Amygdala (tissue), 56 donors: ENCODE measurements at regions not wholly inside any gene's neighbourhood (a gene's known extent, or its start where the extent isn't known, plus 50 kb on each side); places are given as distances from the start of the nearest gene placed in this dataset.
"Not testable (repeated sequence)": the region's sequence is repeated elsewhere in the genome, so short reads cannot be mapped to it uniquely, and the experiment has no call there.

Experiments
- DNase-seq, 56 donors: peaks; one replicate each; lab custom pipeline; 2025; lab: John Stamatoyannopoulos, UW

GRCh38 chr3:30535525-30535924 is 70.9 kb upstream of the TGFBR2 start:
- DNase-seq: no peak

GRCh38 chr3:30538791-30539190 is 67.6 kb upstream of the TGFBR2 start:
- no peak for DNase-seq

DNA sequence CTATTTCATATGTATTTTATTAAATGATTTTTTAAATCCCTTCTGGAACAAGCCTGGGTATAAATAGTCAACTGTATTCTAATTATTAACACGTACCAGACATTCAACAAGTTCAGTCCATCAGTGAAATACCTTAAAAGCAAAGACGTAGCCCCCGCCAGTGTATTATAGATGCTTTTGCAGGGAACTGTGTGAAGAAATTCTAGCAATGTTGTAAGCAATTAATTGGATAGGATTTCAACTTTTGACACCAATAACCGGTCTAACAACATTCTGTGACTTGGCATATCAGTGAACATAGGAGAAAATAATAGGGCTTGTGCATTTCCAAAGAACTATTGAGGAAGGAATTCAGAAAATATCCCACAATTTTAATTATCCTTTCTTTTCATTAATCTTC is 67.2 kb upstream of the TGFBR2 start:
- no peak for DNase-seq

DNA sequence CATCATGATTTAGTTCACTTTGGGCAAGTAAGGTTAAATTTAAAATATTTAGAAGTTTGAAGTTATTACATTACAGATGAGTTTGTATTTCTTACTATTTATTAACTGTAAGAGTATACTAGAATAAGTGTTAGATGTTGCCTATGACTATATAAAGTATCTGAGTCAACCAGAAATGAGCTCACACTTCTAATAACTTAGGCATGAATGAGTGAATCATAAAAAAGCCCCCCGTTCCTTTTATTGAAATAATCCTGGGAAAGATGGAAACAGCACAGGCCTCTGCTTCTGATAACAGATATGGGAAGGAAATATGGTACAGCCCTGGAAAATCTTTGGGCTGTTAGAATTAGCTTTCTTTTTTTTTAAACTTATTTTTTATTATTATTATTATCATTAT is 66.6 kb upstream of the TGFBR2 start:
- no peak for DNase-seq

- not testable (repeated sequence) for DNase-seq
Measured at GRCh38 chr3:30541156-30541555, 65.2 kb upstream of the TGFBR2 start.

GRCh38 chr3:30542897-30543296 is 63.5 kb upstream of the TGFBR2 start:
- no peak for DNase-seq

DNA sequence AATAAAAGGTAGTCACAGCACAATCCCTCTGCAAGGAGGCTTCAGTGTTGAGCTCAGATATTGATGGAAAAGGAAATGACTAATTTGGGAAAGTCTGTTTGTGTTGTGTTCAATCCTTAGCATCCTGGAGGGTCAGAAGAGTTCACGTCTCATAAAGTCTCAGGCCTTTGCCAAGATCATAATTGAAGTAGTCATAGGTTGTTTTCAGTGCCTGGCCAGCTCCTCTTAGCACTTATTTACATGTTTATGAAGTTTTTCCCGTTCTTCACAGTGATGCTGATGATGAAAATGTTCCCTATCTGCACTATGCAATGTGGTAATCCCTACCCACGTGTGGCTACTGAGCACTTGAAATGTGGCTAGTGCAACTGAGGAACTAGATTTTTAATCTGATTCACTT is 61.6 kb upstream of the TGFBR2 start:
- no peak for DNase-seq

DNA sequence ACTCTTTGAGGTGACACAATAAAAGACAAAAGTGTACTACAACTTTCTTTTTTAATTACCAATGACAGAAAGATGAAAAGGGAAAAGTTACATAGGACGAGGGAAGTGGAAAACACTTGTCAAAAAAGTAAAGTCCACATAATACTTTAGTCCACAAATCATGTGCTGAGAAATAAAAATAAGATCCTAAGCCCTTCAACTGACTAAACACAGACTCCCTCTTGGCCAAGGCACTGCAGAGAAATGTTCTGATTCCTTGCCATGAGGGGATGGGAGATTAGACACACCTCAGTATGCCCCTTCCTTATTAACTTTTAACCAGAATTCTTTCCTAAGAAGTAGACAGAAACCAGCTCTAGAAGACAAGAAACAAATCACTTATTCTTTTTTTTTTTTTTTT is 59.5 kb upstream of the TGFBR2 start:
- DNase-seq: no peak

GRCh38 chr3:30547716-30548115 is 58.7 kb upstream of the TGFBR2 start:
- no peak for DNase-seq

GRCh38 chr3:30548600-30548999 is 57.8 kb upstream of the TGFBR2 start:
- DNase-seq: peak in 2 of 56 donors; percentile 4 to 12

GRCh38 chr3:30549600-30549999 is 56.8 kb upstream of the TGFBR2 start:
- no peak for DNase-seq

- DNase-seq: no peak
Measured at GRCh38 chr3:30550246-30550645, 56.2 kb upstream of the TGFBR2 start.

GRCh38 chr3:30551266-30551665 is 55.1 kb upstream of the TGFBR2 start:
- no peak for DNase-seq

DNA sequence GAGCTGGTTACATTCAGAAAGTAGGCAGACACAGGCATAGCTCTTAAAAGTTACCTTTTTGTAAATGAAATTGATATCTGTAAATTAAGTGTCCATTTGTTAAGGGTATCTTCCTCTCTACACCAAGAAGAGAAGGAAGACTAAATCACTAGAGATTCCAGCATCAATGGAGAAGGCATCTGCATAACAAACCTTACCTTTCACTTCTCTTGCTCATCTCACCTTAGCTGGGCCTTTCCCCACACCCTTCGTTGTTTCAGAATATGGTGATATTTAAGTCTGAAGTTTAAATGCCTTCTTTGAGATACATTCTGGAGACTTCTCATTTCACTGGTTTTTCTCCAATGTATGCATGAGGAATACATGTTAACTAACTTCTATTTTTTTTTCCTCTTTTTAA is 54.5 kb upstream of the TGFBR2 start:
- DNase-seq: no peak

- DNase-seq: no peak
Measured at GRCh38 chr3:30553641-30554316, 52.6 kb upstream of the TGFBR2 start.

- no peak for DNase-seq
Measured at GRCh38 chr3:30554317-30554690, 52.1 kb upstream of the TGFBR2 start.

DNA sequence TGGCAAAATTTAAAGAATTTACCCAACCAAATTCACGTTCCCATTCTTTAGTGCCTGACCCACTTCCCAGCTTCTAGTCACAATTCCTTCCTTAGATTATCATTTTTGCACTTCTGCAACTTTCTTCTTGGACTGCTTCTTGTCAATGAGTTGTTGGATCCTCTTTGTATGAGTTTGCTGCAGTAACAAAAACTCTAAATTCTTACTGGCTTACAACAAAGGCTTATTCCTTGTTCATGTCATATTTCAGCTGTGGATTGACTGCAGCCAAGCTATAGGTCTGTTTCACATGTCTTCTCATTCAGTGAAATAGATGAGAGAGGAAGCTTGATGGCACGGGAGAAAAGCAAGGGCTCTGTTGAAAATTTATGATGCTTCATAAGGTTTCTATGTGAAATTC is 50.4 kb upstream of the TGFBR2 start:
- no peak for DNase-seq
